ENCODE measurements at regions not wholly inside any gene's neighbourhood (a gene's known extent, or its start where the extent isn't known, plus 50 kb on each side); places are given as distances from the start of the nearest gene placed in this dataset.

- no peaks in the 10 kb centered on the region for H3K27me3 ChIP-seq (ENCODE audit: insufficient read depth)
- no peaks in the 10 kb centered on the region for H3K9me2 ChIP-seq
- H4K20me1 ChIP-seq (ENCODE audit: insufficient read depth), result no peaks in the 10 kb centered on the region
- TF ChIP-seq GABPA (IDR thresholded peaks at IDR 0.05; ENCODE audit: low read depth) (no peak), SIN3A (IDR thresholded peaks at IDR 0.05; ENCODE audit: borderline replicate concordance, low read depth, low read length) (no peak), NRF1 (IDR thresholded peaks at IDR 0.05; ENCODE audit: low read depth, low read length) (no peak), TAF1 (IDR thresholded peaks at IDR 0.05; ENCODE audit: borderline replicate concordance, low read depth, low read length) (no peak), GATA2 (CRISPR knock-in tag; IDR thresholded peaks at IDR 0.05) (no peak), FOSL2 (IDR thresholded peaks at IDR 0.05; ENCODE audit: borderline replicate concordance, low read depth) (no peak), CHD2 (IDR thresholded peaks at IDR 0.05; ENCODE audit: low read length, partially characterized antibody) (no peak), FOXJ3 (CRISPR knock-in tag; IDR thresholded peaks at IDR 0.05) (no peak), USF1 (IDR thresholded peaks at IDR 0.05; ENCODE audit: borderline replicate concordance, low read depth) (no peak), EP300 (IDR thresholded peaks at IDR 0.05; ENCODE audit: borderline replicate concordance in 1 of 2, low read depth in 1 of 2, low read length in 1 of 2) (no peak), CTCF (IDR thresholded peaks at IDR 0.05) (no peak), POLR2AphosphoS5 (IDR thresholded peaks at IDR 0.05; ENCODE audit: low read depth, low read length) (no peak), EZH2phosphoT487 (IDR thresholded peaks at IDR 0.05; ENCODE audit: borderline replicate concordance, low read depth) (no peak), TEAD4 (IDR thresholded peaks at IDR 0.05; ENCODE audit: borderline replicate concordance, insufficient read depth) (no peak), RCOR1 (IDR thresholded peaks at IDR 0.05; ENCODE audit: low read length) (no peak)
- POLR2A ChIA-PET, result no interaction called here
- H3K9me3 ChIP-seq, result no peaks in the 10 kb centered on the region
- CTCF ChIA-PET, result no interaction called here
- H3K36me3 ChIP-seq (replicated peaks in 1 of 2; ENCODE audit: control insufficient read depth in 1 of 2, insufficient read depth in 2 of 2, low read length in 1 of 2), result no peaks in the 10 kb centered on the region
- H3K9ac ChIP-seq, result no peak overlapping the region
- no peak overlapping the region for H3K27ac ChIP-seq (ENCODE audit: low read depth in 2 of 2, low read length in 1 of 2)
- H2AFZ ChIP-seq (ENCODE audit: low read depth), result no peak overlapping the region
- H3F3A ChIP-seq (replicated peaks; ENCODE audit: insufficient read depth), result no peaks in the 10 kb centered on the region
- H3K79me2 ChIP-seq (ENCODE audit: insufficient read depth), result no peaks in the 10 kb centered on the region
- H3K4me1 ChIP-seq (ENCODE audit: control insufficient read depth in 1 of 2, insufficient read depth in 2 of 2, low read depth in 1 of 2, low read length in 1 of 2), result no peaks in the 10 kb centered on the region
- no peak for DNase-seq
- 4% methylated on average over 1 of the region's 1 CpG for WGBS (ENCODE audit: low lambda C conversion rate)
- no peak overlapping the region for H3K4me2 ChIP-seq
- H3K4me3 ChIP-seq (ENCODE audit: low read depth in 2 of 2, low read length in 1 of 2), result no peak overlapping the region
Measured at GRCh38 chr15:95252404-95252803, 1021.0 kb downstream of the MCTP2 start.

- 14% methylated on average over 3 of the region's 3 CpGs for WGBS (ENCODE audit: low lambda C conversion rate)
- Histone ChIP-seq H3K4me1 (ENCODE audit: control insufficient read depth in 1 of 2, insufficient read depth in 2 of 2, low read depth in 1 of 2, low read length in 1 of 2) (no peaks in the 10 kb centered on the region), H3K9me2 (no peaks in the 10 kb centered on the region), H3K9me3 (no peaks in the 10 kb centered on the region), H4K20me1 (ENCODE audit: insufficient read depth) (no peaks in the 10 kb centered on the region), H2AFZ (ENCODE audit: low read depth) (no peak overlapping the region), H3K36me3 (replicated peaks in 1 of 2; ENCODE audit: control insufficient read depth in 1 of 2, insufficient read depth in 2 of 2, low read length in 1 of 2) (no peaks in the 10 kb centered on the region), H3K27ac (ENCODE audit: low read depth in 2 of 2, low read length in 1 of 2) (no peak overlapping the region), H3K27me3 (ENCODE audit: insufficient read depth) (no peaks in the 10 kb centered on the region), H3F3A (replicated peaks; ENCODE audit: insufficient read depth) (no peaks in the 10 kb centered on the region), H3K79me2 (ENCODE audit: insufficient read depth) (no peaks in the 10 kb centered on the region), H3K9ac (no peak overlapping the region), H3K4me3 (ENCODE audit: low read depth in 2 of 2, low read length in 1 of 2) (no peak overlapping the region), H3K4me2 (no peak overlapping the region)
- DNase-seq, result no peak
- TF ChIP-seq GABPA (IDR thresholded peaks at IDR 0.05; ENCODE audit: low read depth) (no peak), CTCF (IDR thresholded peaks at IDR 0.05) (no peak), USF1 (IDR thresholded peaks at IDR 0.05; ENCODE audit: borderline replicate concordance, low read depth) (no peak), USF2 (IDR thresholded peaks at IDR 0.05; ENCODE audit: borderline replicate concordance, low read depth, low read length) (no peak), FOXM1 (IDR thresholded peaks at IDR 0.05; ENCODE audit: low read depth) (no peak), ELF1 (IDR thresholded peaks at IDR 0.05) (no peak), PBX3 (IDR thresholded peaks at IDR 0.05) (no peak)
- ChIA-PET POLR2A (no interaction called here), CTCF (no interaction called here)
Measured at GRCh38 chr15:95254263-95254662, 1022.9 kb downstream of the MCTP2 start.
